ENCODE measurements at regions not wholly inside any gene's neighbourhood (a gene's known extent, or its start where the extent isn't known, plus 50 kb on each side); places are given as distances from the start of the nearest gene placed in this dataset.
"Not testable (repeated sequence)": the region's sequence is repeated elsewhere in the genome, so short reads cannot be mapped to it uniquely, and the experiment has no call there.

GRCh38 chrX:40891798-40892197, 156.5 kb upstream of the MED14 start:
- no peak for DNase-seq (ENCODE audit: low spot score)

- no peak for DNase-seq (ENCODE audit: low spot score)
Measured at GRCh38 chrX:40893251-40893910, 158.0 kb upstream of the MED14 start.

- DNase-seq (ENCODE audit: low spot score), result no peak
Measured at GRCh38 chrX:40895246-40895645, 159.9 kb upstream of the MED14 start.

GRCh38 chrX:40897718-40898270, 162.5 kb upstream of the MED14 start:
- DNase-seq (ENCODE audit: low spot score), result no peak

GRCh38 chrX:40904739-40905138, 169.4 kb upstream of the MED14 start:
- not testable (repeated sequence) for DNase-seq (ENCODE audit: low spot score)

- no peak for DNase-seq (ENCODE audit: low spot score)
Measured at GRCh38 chrX:40908026-40908425, 172.7 kb upstream of the MED14 start.

- no peak for DNase-seq (ENCODE audit: low spot score)
Measured at GRCh38 chrX:40908857-40909475, 173.6 kb upstream of the MED14 start.

GRCh38 chrX:40912166-40912565, 173.1 kb upstream of the USP9X start:
- DNase-seq (ENCODE audit: low spot score), result no peak

GRCh38 chrX:40912576-40912975, 172.7 kb upstream of the USP9X start:
- DNase-seq (ENCODE audit: low spot score), result no peak

GRCh38 chrX:40920351-40920750, 164.9 kb upstream of the USP9X start:
- DNase-seq (ENCODE audit: low spot score), result no peak

GRCh38 chrX:40922307-40922706, 162.9 kb upstream of the USP9X start:
- no peak for DNase-seq (ENCODE audit: low spot score)

GRCh38 chrX:40926739-40927427, 158.4 kb upstream of the USP9X start:
- DNase-seq (ENCODE audit: low spot score), result not testable (repeated sequence)

GRCh38 chrX:40928076-40928475, 157.2 kb upstream of the USP9X start:
- DNase-seq (ENCODE audit: low spot score), result no peak

- DNase-seq (ENCODE audit: low spot score), result no peak
Measured at GRCh38 chrX:40931921-40932320, 153.3 kb upstream of the USP9X start.

- DNase-seq (ENCODE audit: low spot score), result no peak
Measured at GRCh38 chrX:40933132-40933705, 152.0 kb upstream of the USP9X start.

- DNase-seq (ENCODE audit: low spot score), result no peak
Measured at GRCh38 chrX:40933706-40934425, 151.4 kb upstream of the USP9X start.

- DNase-seq (ENCODE audit: low spot score), result no peak
Measured at GRCh38 chrX:40936827-40937226, 148.4 kb upstream of the USP9X start.

- DNase-seq (ENCODE audit: low spot score), result no peak
Measured at GRCh38 chrX:40938423-40938822, 146.8 kb upstream of the USP9X start.

- no peak for DNase-seq (ENCODE audit: low spot score)
Measured at GRCh38 chrX:40943093-40943641, 142.1 kb upstream of the USP9X start.

GRCh38 chrX:40945361-40945713, 139.9 kb upstream of the USP9X start:
- DNase-seq (ENCODE audit: low spot score), result no peak

- DNase-seq (ENCODE audit: low spot score), result no peak
Measured at GRCh38 chrX:40947276-40947675, 138.0 kb upstream of the USP9X start.

GRCh38 chrX:40949071-40949470, 136.2 kb upstream of the USP9X start:
- DNase-seq (ENCODE audit: low spot score), result no peak
